Umbilical cord (tissue), 1 donor: ENCODE measurements at regions not wholly inside any gene's neighbourhood (a gene's known extent, or its start where the extent isn't known, plus 50 kb on each side); places are given as distances from the start of the nearest gene placed in this dataset.
"Not testable (repeated sequence)": the region's sequence is repeated elsewhere in the genome, so short reads cannot be mapped to it uniquely, and the experiment has no call there.

Experiments used
- DNase-seq: peaks from one replicate; pipeline ENCODE4 v3.0.0-alpha.2; 2015; ENCODE audit warnings: low spot score

DNA sequence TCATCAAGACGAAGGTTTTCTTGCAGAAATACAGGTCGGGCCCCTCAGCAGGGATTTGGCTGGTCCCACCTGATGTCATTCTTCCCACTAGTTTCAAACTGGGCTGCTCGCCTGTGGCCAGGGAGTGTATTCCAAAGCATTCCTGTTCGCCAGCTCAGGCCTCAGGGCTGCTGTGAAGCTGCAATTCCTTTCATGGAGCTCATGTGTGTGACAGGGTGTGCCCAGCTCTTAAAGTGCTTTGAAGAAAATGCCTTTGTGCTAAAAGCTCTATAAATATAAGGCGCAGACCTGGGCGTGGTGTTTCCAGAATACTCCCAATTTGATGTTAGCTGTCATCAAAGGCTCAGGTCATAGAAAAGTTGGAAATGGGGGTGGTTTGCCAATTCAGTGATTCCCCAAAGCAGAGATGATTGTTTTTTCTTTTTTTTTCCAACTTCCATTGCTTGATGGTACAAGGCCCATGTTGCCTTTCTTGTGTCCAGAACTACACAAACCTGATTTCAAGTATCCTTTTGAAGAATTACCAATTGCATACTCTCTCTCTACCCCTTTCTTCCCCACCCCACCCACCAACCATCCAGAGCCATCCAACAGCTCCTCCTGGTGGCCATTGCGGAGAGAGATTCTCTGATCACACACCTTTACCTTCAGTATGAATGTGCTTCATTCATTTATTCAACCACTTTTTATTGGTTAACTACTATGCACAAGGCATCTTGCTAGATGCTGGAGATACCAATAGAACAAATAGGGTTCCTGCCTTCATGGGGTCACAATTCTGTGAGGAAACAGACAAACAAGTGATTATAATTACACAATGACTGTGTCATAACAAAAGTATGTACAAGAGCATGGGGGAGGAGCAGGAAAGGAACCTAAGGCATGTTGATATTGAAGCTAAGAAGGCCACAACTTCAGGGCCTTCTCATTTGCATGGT lies 297.3 kb upstream of the LYZL1 start:
- peak; percentile 74 for DNase-seq

DNA sequence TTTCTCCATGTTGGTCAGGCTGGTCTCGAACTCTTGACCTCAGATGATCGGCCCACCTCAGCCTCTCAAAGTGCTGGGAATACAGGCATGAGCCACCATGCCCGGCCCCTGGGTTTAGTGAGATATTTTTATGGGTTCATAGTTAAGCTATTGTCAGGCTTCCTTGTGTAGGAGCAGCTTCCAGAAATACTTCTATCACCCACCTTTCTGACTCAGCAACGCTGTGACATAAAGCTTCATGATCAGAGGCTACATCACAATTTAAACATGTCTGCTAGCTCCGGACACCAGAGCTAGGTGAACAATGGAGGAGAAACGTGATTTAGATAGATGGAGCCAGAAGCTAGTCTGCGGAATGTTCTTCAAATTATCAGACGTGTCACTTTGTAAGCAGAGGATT lies 295.8 kb upstream of the LYZL1 start:
- DNase-seq: no peak

- DNase-seq: no peak
These were observed 295.0 kb upstream of the LYZL1 start for GRCh38 chr10:28993861-28994260.

GRCh38 chr10:28994802-28995201 lies 294.1 kb upstream of the LYZL1 start:
- not testable (repeated sequence) for DNase-seq

GRCh38 chr10:28995497-28995896 lies 293.4 kb upstream of the LYZL1 start:
- no peak for DNase-seq

GRCh38 chr10:28996345-28996744 lies 292.5 kb upstream of the LYZL1 start:
- no peak for DNase-seq

DNA sequence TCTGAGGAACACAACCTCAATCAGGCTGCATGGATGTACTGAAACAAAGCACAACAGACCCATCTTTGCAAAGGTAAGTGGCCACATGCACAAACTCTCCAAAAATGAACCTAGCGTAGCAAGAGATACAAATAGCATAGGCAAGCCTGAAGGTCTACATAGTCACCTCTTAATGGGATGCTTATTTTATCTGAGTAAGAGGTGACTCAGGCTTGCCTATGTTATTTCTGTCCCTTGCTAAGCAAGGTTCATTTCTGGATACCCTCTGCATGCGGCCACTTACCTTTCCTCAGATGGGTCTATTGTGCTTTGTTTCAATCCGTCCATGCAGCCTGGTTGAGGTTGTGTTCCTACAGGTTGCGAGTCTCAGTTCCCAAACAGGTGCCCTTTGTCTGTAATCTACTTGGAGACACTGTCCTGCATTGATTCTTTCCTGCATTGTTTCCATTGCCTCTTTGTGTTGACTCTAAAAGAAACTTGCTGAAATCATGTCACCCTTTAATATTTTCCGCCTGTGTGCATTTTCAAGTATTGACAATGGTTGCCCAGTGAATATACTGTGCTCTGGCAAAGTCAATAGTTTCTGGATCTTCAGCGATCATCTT lies 291.8 kb upstream of the LYZL1 start:
- DNase-seq: no peak

DNA sequence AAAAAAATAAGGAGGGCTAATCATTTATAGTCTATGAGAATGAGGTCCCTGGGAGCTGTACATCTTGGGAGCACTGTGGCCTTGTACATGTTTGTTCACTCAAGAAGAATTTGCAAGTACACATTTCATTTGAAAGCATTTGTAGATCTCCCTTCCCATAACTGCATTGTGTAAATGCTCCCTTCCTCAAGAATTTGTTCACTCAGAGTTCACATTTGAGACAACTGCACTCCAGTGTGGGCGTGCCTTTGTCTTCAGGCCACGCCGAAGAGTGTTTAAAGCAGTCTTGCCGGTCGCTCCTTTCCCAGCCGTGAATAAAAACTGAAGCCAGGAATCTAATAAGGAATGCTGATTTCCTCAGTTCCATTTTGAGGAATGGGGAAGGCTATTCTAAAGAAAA lies 291.1 kb upstream of the LYZL1 start:
- DNase-seq: peak; percentile 75

- no peak for DNase-seq
These were observed 287.1 kb upstream of the LYZL1 start for GRCh38 chr10:29001801-29002200.

DNA sequence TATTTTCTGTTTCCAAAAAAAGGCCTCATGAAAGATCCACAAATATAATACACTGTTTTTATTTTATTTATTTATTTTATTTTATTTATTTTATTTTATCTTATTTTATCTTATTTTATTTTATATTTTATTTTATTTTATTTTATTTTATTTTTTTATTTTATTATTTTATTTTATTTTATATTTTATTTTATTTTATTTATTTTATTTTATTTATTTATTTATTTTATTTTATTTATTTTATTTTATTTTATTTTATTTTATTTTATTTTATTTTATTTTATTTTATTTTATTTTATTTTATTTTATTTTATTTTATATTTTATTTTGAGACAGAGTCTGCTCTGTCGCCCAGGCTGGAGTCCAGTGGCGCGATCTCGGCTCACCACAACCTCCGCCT lies 285.9 kb upstream of the LYZL1 start:
- not testable (repeated sequence) for DNase-seq

- DNase-seq: no peak
These were observed 282.9 kb upstream of the LYZL1 start for GRCh38 chr10:29005988-29006387.

DNA sequence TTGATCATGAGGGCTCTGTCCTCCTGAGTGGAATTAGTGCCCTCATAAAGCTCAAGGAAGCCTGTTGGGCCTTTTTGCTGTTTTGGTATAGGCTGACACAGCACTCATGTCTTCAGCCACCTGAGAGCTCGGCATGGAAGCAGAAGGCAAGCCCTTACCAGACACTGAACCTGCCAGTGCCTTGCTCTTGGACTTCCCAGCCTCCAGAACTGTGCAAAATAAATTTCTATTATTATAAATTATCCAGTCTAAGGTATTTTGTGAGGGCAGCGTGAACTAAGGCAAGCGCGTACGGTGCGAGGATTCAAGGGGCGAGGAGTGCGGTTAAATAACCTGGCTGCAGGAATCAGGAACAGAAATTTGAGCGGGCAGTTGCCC lies 281.5 kb upstream of the LYZL1 start:
- no peak for DNase-seq

- no peak for DNase-seq
These were observed 280.9 kb upstream of the LYZL1 start for GRCh38 chr10:29007748-29008610.

DNA sequence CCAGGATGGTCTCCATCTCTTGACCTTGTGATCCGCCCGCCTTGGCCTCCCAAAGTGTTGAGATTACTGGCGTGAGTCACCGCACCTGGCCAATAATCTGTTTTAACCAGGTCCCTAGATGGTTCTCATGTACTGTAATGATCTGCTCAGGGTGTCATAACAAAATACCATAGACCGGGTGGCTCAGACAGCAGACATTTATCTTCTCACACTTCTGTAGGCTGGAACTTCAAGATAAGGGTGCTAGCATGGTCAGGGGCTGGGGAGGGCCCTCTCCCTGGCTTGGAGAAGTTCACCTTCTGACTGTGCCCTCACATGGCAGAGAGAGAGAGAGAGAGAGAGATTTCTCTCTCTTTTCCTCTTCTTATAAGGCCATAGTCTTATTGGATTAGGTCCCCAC lies 279.4 kb upstream of the LYZL1 start:
- DNase-seq: no peak

DNA sequence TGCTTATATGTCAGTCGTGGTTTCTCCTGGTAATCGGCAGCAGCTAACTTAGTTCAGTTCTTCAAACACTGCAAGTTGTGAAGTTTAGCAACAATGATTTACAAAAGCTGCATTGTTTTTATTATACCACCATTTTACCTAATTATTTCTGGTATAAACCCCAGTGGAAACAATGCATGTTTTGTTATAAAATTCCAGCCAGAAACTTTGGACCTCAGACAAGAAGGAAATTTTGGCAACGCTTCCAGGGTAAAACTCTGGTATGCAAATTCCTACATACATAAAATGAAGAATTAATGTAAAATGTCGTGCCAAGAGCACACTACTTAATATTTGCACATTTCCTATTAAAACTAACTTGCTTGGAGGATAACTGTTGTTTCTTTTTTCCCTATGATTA lies 277.4 kb upstream of the LYZL1 start:
- no peak for DNase-seq

DNA sequence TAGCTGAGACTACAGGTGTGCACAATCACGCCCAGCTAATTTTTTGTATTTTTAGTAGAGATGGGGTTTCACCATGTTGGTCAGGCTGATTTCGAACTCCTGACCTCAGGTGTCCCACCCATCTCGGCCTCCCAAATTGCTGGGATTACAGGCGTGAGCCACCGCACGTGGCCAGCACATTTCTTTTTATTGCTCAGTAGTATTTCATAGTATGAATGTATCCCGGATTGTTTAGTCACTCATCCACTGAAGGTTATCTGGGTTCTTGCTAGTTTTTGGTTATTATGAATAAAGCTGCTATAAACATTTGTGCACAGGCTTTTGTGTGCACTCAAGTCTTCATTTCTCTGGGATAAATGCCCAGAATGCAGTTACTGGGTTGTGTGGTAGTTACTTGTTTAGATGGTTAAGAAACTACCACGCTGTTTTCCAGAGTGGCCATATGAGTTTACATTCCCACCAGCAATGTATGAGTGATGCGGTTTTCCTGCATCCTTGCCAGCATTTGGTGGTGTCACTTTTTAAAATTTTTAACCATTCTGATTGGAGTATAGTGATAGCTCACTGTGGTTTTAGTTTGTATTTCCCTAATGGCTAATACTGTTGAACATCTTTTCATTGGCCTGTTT lies 275.8 kb upstream of the LYZL1 start:
- DNase-seq: no peak

- DNase-seq: no peak
These were observed 267.3 kb upstream of the LYZL1 start for GRCh38 chr10:29021591-29021990.

DNA sequence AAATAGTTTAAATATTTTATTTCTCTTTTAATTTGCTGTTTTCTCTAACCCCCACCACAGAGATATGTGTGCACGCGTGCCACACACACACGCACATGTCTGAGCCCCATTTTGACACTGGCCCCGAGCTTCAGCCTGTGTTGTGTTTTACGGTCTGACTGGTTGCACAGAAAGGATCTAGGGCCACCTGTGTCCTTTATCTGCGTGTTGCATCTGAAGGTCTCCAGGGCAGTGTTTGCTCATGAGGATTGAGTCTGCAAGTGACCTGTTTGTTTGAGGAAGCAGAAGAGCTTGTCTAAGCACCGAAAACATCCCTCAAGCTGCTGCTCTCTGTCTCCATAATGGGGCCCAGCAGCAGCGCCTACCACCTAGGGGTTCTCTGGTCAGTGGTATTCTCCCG lies 266.4 kb upstream of the LYZL1 start:
- no peak for DNase-seq

GRCh38 chr10:29023678-29024077 lies 265.2 kb upstream of the LYZL1 start:
- no peak for DNase-seq

- DNase-seq: no peak
These were observed 262.6 kb upstream of the LYZL1 start for GRCh38 chr10:29026065-29026797.
